CD4-positive, CD25-positive, alpha-beta regulatory T cell (primary cell): ENCODE measurements at regions not wholly inside any gene's neighbourhood (a gene's known extent, or its start where the extent isn't known, plus 50 kb on each side); places are given as distances from the start of the nearest gene placed in this dataset.
A peak's percentile ranks its signal among the peaks of the same experiment; 100 is the strongest.

Experiments
- ATAC-seq, 2 donors: fragments of 150-1000 bp; cut with Tn5 transposase; one replicate each; pipeline ENCODE4 v1.10.0; 2021; ENCODE audit warnings: low read depth in 2 of 2, moderate number of reproducible peaks in 2 of 2, moderate library complexity in 1 of 2
- DNase-seq, 3 donors: peaks; one replicate each; pipeline versions ENCODE4 v3.0.0 to v3.0.0-alpha.2; 2012 to 2022; ENCODE audit warnings: mixed read lengths in 1 of 3
- H3K27ac ChIP-seq: one replicate; pipeline ENCODE4 v1.7.0; 2013; ENCODE audit warnings: mild to moderate bottlenecking, low read length; ENCODE audit not compliant: insufficient read depth, poor library complexity, severe bottlenecking
- H3K27me3 ChIP-seq: one replicate; pipeline ENCODE4 v1.7.0; 2013; ENCODE audit warnings: low read length; ENCODE audit not compliant: control insufficient read depth, insufficient read depth
- H3K36me3 ChIP-seq: one replicate; pipeline ENCODE4 v1.7.0; 2013; ENCODE audit warnings: mild to moderate bottlenecking, low read length, moderate library complexity; ENCODE audit not compliant: control insufficient read depth, insufficient read depth
- H3K4me1 ChIP-seq: 2 replicates; pipeline ENCODE4 v1.7.0; 2013; ENCODE audit warnings: mild to moderate bottlenecking, low read length; ENCODE audit not compliant: insufficient read depth, control insufficient read depth, poor library complexity, severe bottlenecking
- H3K4me3 ChIP-seq: one replicate; pipeline ENCODE4 v1.7.0; 2013; ENCODE audit warnings: low read depth, mild to moderate bottlenecking, low read length, moderate library complexity
- H3K9me3 ChIP-seq, 2 experiments: 1 replicate in 1 of 2; 2 replicates in 1 of 2; pipeline ENCODE4 v1.7.0; 2013; ENCODE audit warnings: low read length in 2 of 2, mild to moderate bottlenecking in 1 of 2, moderate library complexity in 1 of 2; ENCODE audit not compliant: control insufficient read depth in 2 of 2
- H3K27ac Mint-ChIP-seq, 3 donors: one replicate each; pipeline ENCODE4 v1.8.0; 2020 to 2022; ENCODE audit warnings: mild to moderate bottlenecking in 3 of 3, mixed read lengths in 3 of 3, moderate library complexity in 2 of 3
- H3K27me3 Mint-ChIP-seq: one replicate; pipeline ENCODE4 v1.8.0; 2022; ENCODE audit warnings: mild to moderate bottlenecking, mixed read lengths
- H3K36me3 Mint-ChIP-seq: one replicate; pipeline ENCODE4 v1.8.0; 2020; ENCODE audit warnings: mixed read lengths
- H3K4me1 Mint-ChIP-seq, 4 donors: one replicate each; pipeline ENCODE4 v1.8.0; 2020 to 2022; ENCODE audit warnings: mixed read lengths in 4 of 4, mild to moderate bottlenecking in 1 of 4
- H3K4me3 Mint-ChIP-seq, 4 donors: one replicate each; pipeline ENCODE4 v1.8.0; 2020 to 2022; ENCODE audit warnings: mild to moderate bottlenecking in 4 of 4, mixed read lengths in 4 of 4, moderate library complexity in 3 of 4
- H3K9me3 Mint-ChIP-seq, 7 donors: one replicate each; pipeline ENCODE4 v1.8.0; 2020 to 2022; ENCODE audit warnings: mixed read lengths in 7 of 7, mild to moderate bottlenecking in 3 of 7, moderate library complexity in 2 of 7

DNA sequence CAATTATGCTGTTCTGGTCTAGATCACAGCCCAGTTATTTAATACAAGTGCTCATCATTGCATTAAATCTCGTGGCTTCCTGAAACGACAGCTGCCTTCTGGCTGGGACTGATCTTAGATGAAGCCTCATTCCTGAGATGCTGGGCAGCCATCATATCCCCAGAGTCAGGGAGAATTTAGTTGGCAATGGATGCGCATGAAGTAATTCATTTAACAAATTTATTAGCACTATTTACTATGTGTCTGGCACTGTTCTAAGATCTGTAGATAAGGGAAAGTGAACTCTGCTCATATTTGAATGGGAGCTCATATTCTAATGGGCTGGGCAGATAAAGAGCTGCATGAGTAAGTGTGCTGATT, 244.7 kb downstream of the KCNS3 start:
- no peaks in the 10 kb centered on the region for H3K4me1 ChIP-seq
- no peaks in the 10 kb centered on the region for H3K27me3 Mint-ChIP-seq
- no peak for DNase-seq
- H3K4me3 ChIP-seq = no peak overlapping the region
- H3K4me3 Mint-ChIP-seq = no peak overlapping the region
- no peak overlapping the region for H3K27ac ChIP-seq
- H3K36me3 ChIP-seq = no peaks in the 10 kb centered on the region
- H3K27me3 ChIP-seq = no peaks in the 10 kb centered on the region
- no peak for ATAC-seq
- H3K4me1 Mint-ChIP-seq = peaks cover 0 to 2% (median 0%) of the 10 kb centered on the region in 4 donors
- H3K9me3 ChIP-seq = no peaks in the 10 kb centered on the region
- H3K9me3 Mint-ChIP-seq = peaks cover 0 to 4% (median 1%) of the 10 kb centered on the region in 7 donors
- H3K27ac Mint-ChIP-seq = no peak overlapping the region
- H3K36me3 Mint-ChIP-seq = no peaks in the 10 kb centered on the region

DNA sequence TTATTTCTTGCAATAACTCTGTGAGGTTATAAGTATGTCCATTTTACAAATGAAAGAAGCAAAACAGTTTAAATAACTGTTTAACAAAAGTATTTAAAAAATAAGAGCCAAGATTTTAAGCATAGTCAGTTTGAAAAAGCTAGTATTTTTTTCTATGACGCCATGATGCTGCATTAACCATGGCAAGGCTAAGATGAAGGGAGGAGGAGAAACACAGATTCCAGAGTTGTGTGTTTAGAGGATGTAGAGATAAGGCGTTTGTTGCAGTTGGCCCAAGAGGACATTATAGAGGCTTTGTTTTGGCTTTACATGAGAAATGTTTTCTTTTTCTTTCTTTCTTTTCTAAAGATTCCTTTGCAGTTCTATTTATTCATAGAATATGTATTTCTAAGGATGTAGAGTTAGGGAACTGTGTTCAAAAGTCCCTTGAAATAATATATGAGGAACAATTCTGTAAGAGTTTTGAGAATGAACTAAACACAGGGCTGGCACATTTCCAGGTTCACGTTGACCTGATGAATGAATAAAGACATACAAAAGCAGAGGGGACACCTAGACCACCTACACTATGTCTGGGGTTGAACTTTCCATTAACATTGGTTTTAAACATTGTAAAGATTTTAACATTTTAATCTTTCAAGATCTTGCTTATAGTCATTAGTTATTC, 244.2 kb downstream of the KCNS3 start:
- Mint-ChIP-seq H3K4me1 (peaks cover 0 to 2% (median 0%) of the 10 kb centered on the region in 4 donors), H3K36me3 (no peaks in the 10 kb centered on the region), H3K9me3 (peaks cover 0 to 9% (median 2%) of the 10 kb centered on the region in 7 donors), H3K4me3 (no peak overlapping the region), H3K27ac (no peak overlapping the region), H3K27me3 (no peaks in the 10 kb centered on the region)
- H3K4me1 ChIP-seq = no peaks in the 10 kb centered on the region
- no peak overlapping the region for H3K4me3 ChIP-seq
- no peaks in the 10 kb centered on the region for H3K36me3 ChIP-seq
- no peaks in the 10 kb centered on the region for H3K27me3 ChIP-seq
- no peaks in the 10 kb centered on the region for H3K9me3 ChIP-seq
- no peak overlapping the region for H3K27ac ChIP-seq
- DNase-seq (no peak), ATAC-seq (no peak)

DNA sequence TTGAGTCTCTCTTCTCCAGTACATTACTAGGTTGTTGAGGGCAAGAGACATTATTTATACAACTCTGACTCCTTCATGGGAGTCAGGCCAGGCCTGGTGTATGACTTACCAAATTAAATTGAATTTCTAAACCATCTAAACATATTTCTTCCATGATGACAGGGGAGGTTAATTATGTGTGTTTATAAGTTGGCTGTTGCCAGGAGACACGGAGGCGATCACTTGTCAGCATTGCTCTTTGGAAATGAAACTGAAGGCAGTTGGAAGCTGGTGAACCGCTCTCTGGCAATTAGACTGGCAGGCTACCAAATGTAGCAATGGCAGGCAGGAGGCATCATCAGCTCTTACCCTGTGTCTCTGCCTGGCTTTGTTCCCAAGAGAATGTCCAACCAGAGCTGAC, 241.4 kb downstream of the KCNS3 start:
- no peak for DNase-seq
- Histone ChIP-seq H3K9me3 (no peaks in the 10 kb centered on the region), H3K27me3 (no peaks in the 10 kb centered on the region), H3K4me1 (no peaks in the 10 kb centered on the region), H3K27ac (no peak overlapping the region), H3K4me3 (no peak overlapping the region), H3K36me3 (no peaks in the 10 kb centered on the region)
- H3K27ac Mint-ChIP-seq = no peak overlapping the region
- no peak for ATAC-seq
- peaks cover 0 to 7% (median 2%) of the 10 kb centered on the region in 7 donors for H3K9me3 Mint-ChIP-seq
- peaks cover 0 to 2% (median 0%) of the 10 kb centered on the region in 4 donors for H3K4me1 Mint-ChIP-seq
- H3K27me3 Mint-ChIP-seq = no peaks in the 10 kb centered on the region
- H3K4me3 Mint-ChIP-seq = no peak overlapping the region
- no peaks in the 10 kb centered on the region for H3K36me3 Mint-ChIP-seq

DNA sequence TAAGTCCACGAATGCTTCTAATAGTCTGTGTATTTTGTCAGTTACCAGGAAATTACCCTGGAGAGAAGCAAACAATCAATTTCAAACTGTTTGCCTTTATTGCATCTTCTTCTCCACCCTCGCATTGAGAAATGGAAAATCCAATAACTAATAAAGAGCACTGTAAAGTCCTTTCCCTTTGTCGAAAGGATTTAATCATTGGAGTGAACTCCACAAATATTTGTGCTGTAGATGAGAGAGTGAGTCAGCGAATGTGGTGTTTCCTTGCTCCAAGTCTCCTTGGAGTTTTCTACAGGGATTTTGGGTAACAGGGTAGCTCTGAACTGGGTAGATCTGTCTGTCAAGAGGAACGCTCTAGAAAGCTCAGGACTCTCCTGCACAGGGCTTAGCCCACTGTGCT, 240.2 kb downstream of the KCNS3 start:
- no peak overlapping the region for H3K27ac Mint-ChIP-seq
- Histone ChIP-seq H3K4me1 (no peaks in the 10 kb centered on the region), H3K9me3 (no peaks in the 10 kb centered on the region), H3K27me3 (no peaks in the 10 kb centered on the region), H3K36me3 (no peaks in the 10 kb centered on the region), H3K27ac (no peak overlapping the region), H3K4me3 (no peak overlapping the region)
- no peaks in the 10 kb centered on the region for H3K27me3 Mint-ChIP-seq
- peaks cover 0 to 2% (median 0%) of the 10 kb centered on the region in 4 donors for H3K4me1 Mint-ChIP-seq
- DNase-seq = no peak
- ATAC-seq = no peak
- no peaks in the 10 kb centered on the region for H3K36me3 Mint-ChIP-seq
- no peak overlapping the region for H3K4me3 Mint-ChIP-seq
- peaks cover 0 to 7% (median 2%) of the 10 kb centered on the region in 7 donors for H3K9me3 Mint-ChIP-seq

DNA sequence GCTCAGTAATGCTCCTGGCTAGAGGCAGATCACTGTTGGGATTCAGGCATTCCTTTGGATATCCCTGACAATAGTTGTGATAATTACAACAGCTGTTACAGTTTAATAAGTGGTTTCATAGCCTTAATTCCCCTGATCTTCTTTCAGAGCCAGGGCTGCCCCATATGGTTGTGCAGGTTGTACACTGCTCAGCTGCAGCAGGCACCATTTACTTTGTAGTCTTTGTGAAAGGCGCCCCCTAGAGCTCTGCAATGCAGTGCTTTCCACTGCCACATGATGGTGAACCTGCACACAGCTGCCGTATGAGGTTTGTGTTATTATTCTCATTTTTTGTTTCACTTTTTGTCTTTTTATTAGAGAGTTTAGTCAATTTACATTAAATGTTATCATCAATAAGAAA, 239.1 kb downstream of the KCNS3 start:
- H3K27me3 ChIP-seq = no peaks in the 10 kb centered on the region
- no peaks in the 10 kb centered on the region for H3K9me3 ChIP-seq
- no peaks in the 10 kb centered on the region for H3K36me3 Mint-ChIP-seq
- no peak overlapping the region for H3K27ac ChIP-seq
- H3K36me3 ChIP-seq = no peaks in the 10 kb centered on the region
- no peaks in the 10 kb centered on the region for H3K4me1 ChIP-seq
- DNase-seq (peak in 1 of 3 donors; percentile 19), ATAC-seq (no peak)
- no peaks in the 10 kb centered on the region for H3K27me3 Mint-ChIP-seq
- H3K4me3 Mint-ChIP-seq = no peak overlapping the region
- H3K4me1 Mint-ChIP-seq = no peaks in the 10 kb centered on the region
- peaks cover 0 to 7% (median 2%) of the 10 kb centered on the region in 7 donors for H3K9me3 Mint-ChIP-seq
- no peak overlapping the region for H3K4me3 ChIP-seq
- H3K27ac Mint-ChIP-seq = no peak overlapping the region

DNA sequence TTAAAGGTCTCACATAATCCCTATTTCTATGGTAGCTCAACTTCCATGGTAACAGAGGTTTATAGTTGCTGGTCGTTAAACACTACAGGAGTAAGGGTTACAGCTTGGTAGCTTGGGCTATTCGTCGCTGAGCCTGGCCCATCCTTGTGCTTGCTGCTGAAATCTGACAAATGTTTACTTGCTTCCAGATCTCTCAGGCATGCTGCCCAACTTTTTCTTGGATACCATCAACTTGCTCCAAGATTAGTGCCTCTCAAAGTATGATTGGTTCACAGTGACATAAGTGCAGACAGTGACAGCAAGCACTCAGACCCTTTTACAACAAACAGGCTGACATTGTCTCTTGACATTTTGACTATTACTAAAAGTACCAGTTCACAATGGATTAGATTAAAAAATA, 231.8 kb downstream of the KCNS3 start:
- H3K27ac ChIP-seq = no peak overlapping the region
- DNase-seq (no peak), ATAC-seq (no peak)
- no peaks in the 10 kb centered on the region for H3K27me3 ChIP-seq
- H3K36me3 ChIP-seq = no peaks in the 10 kb centered on the region
- H3K4me1 ChIP-seq = no peaks in the 10 kb centered on the region
- Mint-ChIP-seq H3K4me1 (no peaks in the 10 kb centered on the region), H3K4me3 (no peak overlapping the region), H3K9me3 (peaks cover 0 to 5% (median 0%) of the 10 kb centered on the region in 7 donors), H3K36me3 (no peaks in the 10 kb centered on the region), H3K27ac (no peak overlapping the region), H3K27me3 (no peaks in the 10 kb centered on the region)
- H3K4me3 ChIP-seq = no peak overlapping the region
- no peaks in the 10 kb centered on the region for H3K9me3 ChIP-seq

DNA sequence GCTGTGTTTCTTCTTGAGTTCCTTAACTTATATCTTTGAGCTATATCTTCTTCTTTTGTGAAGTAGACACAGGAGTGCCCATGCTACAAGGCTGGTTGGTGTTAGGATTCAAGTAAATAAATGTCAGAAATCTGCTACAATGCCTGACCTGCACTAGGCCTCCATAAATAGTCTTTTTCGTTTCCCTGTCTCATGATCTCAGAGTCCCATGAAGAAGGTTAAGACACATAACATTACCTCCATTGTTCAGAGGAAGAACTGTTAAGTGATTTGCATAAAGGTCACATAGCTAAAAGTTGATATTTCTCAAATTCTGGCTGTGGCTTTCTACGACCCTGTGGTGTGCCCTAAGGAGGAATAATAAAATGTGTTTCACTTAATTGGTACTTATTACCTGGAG, 228.4 kb downstream of the KCNS3 start:
- Mint-ChIP-seq H3K4me1 (no peaks in the 10 kb centered on the region), H3K27ac (no peak overlapping the region), H3K27me3 (no peaks in the 10 kb centered on the region), H3K4me3 (no peak overlapping the region), H3K9me3 (peaks cover 0 to 5% (median 0%) of the 10 kb centered on the region in 7 donors), H3K36me3 (no peaks in the 10 kb centered on the region)
- Histone ChIP-seq H3K36me3 (no peaks in the 10 kb centered on the region), H3K9me3 (no peaks in the 10 kb centered on the region), H3K27ac (no peak overlapping the region), H3K4me3 (no peak overlapping the region), H3K27me3 (no peaks in the 10 kb centered on the region), H3K4me1 (no peaks in the 10 kb centered on the region)
- DNase-seq (no peak), ATAC-seq (no peak)

DNA sequence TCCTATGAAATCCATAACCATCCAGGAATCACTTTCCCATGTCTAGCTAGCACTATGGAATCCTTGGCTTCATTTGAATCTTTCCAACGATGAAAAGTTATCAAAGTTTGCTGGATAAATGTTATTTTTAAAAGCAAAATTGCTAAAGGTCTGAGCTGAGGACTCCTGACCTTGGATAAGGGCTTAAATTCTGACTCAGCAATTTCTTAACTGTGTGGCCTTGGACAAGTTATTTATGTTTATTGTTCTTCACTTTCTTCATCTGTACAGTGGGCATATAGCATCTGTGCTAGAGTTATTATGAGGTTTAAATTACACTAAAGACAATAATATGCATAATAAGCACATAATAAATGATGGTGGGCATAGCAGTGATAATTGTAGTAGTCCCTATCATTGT, 227.5 kb downstream of the KCNS3 start:
- ATAC-seq (no peak), DNase-seq (no peak)
- H3K27ac ChIP-seq = no peak overlapping the region
- no peak overlapping the region for H3K4me3 ChIP-seq
- H3K36me3 Mint-ChIP-seq = no peaks in the 10 kb centered on the region
- H3K27me3 ChIP-seq = no peaks in the 10 kb centered on the region
- H3K27ac Mint-ChIP-seq = no peak overlapping the region
- H3K36me3 ChIP-seq = no peaks in the 10 kb centered on the region
- H3K4me3 Mint-ChIP-seq = no peak overlapping the region
- peaks cover 0 to 5% (median 0%) of the 10 kb centered on the region in 7 donors for H3K9me3 Mint-ChIP-seq
- no peaks in the 10 kb centered on the region for H3K27me3 Mint-ChIP-seq
- H3K4me1 Mint-ChIP-seq = no peaks in the 10 kb centered on the region
- no peaks in the 10 kb centered on the region for H3K4me1 ChIP-seq
- H3K9me3 ChIP-seq = no peaks in the 10 kb centered on the region
